ENCODE measurements at regions not wholly inside any gene's neighbourhood (a gene's known extent, or its start where the extent isn't known, plus 50 kb on each side); places are given as distances from the start of the nearest gene placed in this dataset.

GRCh38 chr4:74878323-74878722, 54.6 kb upstream of the PARM1 start:
- DNase-seq (ENCODE audit: extremely low read depth in 1 of 2, low read depth in 1 of 2) = no peak

DNA sequence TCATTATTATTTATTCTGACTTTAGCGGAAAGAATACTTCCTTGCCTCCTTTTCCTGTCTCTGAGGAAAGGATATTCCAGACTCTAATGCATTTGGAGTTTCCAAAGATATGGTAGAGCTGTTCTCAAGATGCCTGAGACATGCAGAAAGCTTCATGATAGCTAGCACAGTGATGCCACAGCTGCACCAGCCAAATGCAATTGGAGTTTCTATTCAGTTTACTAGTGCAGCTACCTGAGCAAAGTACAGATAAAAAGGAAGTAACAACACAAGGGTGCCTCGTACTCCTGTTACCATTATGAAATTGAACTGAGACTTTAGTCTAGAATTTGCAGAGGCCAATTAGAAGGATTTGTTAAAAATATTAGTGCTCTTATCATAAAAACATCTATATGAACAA, 57.5 kb upstream of the PARM1 start:
- DNase-seq (ENCODE audit: extremely low read depth in 1 of 2, low read depth in 1 of 2) = no peak

GRCh38 chr4:74874753-74875367, 58.1 kb upstream of the PARM1 start:
- DNase-seq (ENCODE audit: extremely low read depth in 1 of 2, low read depth in 1 of 2) = peak in 1 of 2 donors; percentile 0

GRCh38 chr4:74873545-74874301, 59.2 kb upstream of the PARM1 start:
- no peak for DNase-seq (ENCODE audit: extremely low read depth in 1 of 2, low read depth in 1 of 2)

DNA sequence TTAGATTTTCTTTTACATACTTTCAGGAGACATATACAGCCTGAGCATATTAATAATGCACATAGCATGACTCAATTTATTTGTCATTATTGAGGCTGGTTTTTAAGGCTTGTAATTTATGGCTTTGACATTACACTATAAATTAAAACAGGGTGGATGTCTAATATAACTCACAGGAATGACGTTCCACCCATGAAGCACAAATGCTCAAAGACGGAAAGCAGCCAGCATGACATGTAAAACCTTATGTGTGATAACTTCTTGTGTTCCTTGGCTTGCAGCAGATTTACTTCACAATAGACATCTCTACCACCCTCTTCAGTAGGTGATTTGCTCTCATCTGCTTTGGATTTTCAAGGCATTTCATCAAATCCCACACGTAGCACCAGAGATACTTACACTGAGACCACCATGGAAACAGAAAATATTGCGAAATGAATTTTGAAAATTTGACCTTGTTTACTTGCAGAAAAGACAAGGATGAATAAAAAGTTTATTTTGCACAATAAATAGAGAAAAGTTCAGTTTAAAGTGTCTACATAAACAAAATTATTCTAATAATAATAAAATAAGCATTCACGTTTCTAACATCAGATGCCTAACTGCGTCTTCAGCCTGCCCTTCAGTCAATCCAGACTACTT, 64.7 kb upstream of the BTC start:
- DNase-seq (ENCODE audit: extremely low read depth in 1 of 2, low read depth in 1 of 2) = no peak

DNA sequence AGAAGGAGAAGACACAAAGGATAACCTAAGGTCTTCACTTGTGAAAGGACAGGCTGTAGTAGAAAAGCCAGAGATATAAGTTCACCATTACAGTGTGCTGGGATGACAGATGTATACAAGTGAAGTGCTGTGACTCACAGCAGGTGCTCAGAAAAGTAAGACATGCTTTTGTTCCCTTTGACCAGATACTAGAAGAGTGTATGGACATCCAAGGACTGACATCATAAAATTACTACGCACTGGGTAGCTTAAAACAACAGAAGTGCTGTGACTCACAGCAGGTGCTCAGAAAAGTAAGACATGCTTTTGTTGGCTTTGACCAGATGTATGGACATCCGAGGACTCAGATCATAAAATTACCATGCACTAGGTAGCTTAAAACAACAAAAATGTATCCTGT, 61.6 kb upstream of the BTC start:
- no peak for DNase-seq (ENCODE audit: extremely low read depth in 1 of 2, low read depth in 1 of 2)

GRCh38 chr4:74848774-74849173, 54.5 kb upstream of the BTC start:
- no peak for DNase-seq (ENCODE audit: extremely low read depth in 1 of 2, low read depth in 1 of 2)

DNA sequence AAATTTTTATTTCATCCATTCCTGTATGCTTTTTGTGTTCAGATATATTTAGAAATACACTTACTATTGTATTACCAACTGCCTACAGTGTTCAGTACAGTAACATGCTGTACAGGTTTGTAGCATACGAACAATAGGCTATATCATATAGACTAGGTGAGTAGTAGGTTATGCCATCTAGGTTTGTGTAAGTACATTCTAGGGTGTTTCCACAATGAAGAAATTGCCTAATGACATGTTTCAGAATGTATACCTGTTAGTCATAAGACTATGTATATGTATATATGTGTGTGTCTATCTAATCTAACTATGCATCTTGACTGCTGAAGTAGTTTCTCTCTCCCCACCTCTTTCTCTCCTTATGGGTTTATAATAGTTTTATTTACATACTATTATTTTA, 51.5 kb upstream of the BTC start:
- no peak for DNase-seq (ENCODE audit: extremely low read depth in 1 of 2, low read depth in 1 of 2)

Data from activated CD8-positive, alpha-beta memory T cell treated with anti-CD3 and anti-CD28 coated beads for 1 hour (primary cell).